Body of pancreas (tissue), 4 donors: ENCODE measurements at regions not wholly inside any gene's neighbourhood (a gene's known extent, or its start where the extent isn't known, plus 50 kb on each side); places are given as distances from the start of the nearest gene placed in this dataset.

Experiments used
- CTCF ChIP-seq, 7 experiments: fragments of 450-650 bp in 4 of 7; fragments of 200-600 bp in 3 of 7; sonication (generic) in 3 of 7; IDR thresholded peaks; one replicate each; pipeline ENCODE4 v1.5.1; 2016 to 2019; ENCODE audit warnings: antibody characterized with exemption in 7 of 7
- POLR2A ChIP-seq, 3 donors: fragments of 450-650 bp; IDR thresholded peaks; one replicate each; pipeline ENCODE4 v1.6.1; 2016; ENCODE audit warnings: antibody characterized with exemption in 3 of 3, mild to moderate bottlenecking in 2 of 3

- no peak for TF ChIP-seq CTCF (IDR thresholded peaks at IDR 0.05)
- no peak for TF ChIP-seq POLR2A (IDR thresholded peaks at IDR 0.05)
Observed at GRCh38 chr2:154551649-154552048, 146.8 kb upstream of the KCNJ3 start.
